NCI-H526 (cell line): ENCODE measurements at regions not wholly inside any gene's neighbourhood (a gene's known extent, or its start where the extent isn't known, plus 50 kb on each side); places are given as distances from the start of the nearest gene placed in this dataset.
A peak's percentile ranks its signal among the peaks of the same experiment; 100 is the strongest.

ENCODE experiments used
- DNase-seq, 2 experiments: peaks; one replicate each; lab custom pipeline; 2025; lab: John Stamatoyannopoulos, UW

- no peak for DNase-seq
Measured at GRCh38 chr5:124377386-124377785, 369.1 kb downstream of the ZNF608 start.

DNA sequence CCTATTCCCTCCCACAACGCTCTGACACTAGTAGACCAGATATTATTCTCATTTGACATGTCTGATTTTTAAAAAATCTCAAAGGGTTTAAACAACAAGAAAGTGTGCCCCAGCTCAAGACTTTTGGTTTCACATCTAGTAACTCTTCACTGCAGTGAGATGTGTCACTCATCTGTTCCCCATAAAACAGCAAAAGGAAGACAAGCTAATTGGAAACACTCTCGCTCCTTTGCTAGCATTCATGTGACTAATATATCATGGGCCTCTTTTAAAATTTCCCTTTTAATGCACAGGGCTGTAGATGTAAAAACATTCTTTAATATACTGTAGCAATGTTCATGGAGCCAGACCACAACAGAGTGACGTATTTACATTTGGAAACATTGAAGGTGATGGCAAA is 372.6 kb downstream of the ZNF608 start:
- no peak for DNase-seq

DNA sequence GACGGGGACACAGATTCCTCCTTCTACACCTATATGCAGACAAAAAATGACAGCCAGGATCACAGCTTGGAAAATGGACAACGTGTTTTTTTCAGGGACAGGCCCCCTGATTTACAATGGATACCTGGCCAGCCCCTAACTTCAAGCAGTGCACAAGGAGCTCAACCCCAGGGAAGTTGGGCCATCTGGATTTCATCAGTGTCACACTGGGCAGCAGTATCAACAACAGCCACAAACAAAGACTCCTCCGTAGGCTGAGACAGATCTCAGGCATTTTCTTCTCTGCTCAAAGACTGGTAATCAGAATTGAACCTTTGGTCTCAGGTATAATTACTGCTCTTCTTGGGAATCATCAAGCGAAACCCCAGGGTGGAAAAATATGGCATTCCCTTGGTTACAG is 374.0 kb downstream of the ZNF608 start:
- DNase-seq = no peak

DNA sequence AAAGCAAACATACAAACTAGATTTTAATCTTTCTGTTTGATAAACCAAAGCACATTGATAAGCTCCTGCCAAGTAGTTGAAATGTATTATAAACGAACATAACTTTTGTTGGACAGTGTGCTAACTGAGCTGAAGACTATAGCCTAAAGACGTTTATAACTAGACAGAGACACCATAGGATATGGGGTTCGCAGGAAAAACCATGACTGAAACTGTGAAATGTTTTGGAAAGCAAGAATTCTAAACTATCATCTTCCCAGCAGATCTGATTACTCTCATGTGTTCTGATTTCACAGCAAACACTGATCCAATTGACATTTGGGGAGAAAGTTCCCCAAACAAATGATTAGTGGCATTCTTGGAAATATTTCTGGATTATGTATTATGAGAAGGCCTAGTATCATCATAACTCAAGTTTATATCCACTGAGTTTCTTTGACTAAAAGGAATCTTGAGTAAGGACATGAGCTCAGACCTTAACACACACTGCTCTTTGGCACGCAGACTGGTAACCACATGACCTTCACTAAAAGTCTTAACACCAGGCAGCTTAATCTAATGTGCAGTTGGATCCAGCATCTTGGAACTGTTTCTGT is 375.2 kb downstream of the ZNF608 start:
- no peak for DNase-seq

- DNase-seq = no peak
Measured at GRCh38 chr5:124370601-124371000, 375.8 kb downstream of the ZNF608 start.

- peak in 1 of 2 experiments; percentile 36 for DNase-seq
Measured at GRCh38 chr5:124365361-124365801, 381.1 kb downstream of the ZNF608 start.

DNA sequence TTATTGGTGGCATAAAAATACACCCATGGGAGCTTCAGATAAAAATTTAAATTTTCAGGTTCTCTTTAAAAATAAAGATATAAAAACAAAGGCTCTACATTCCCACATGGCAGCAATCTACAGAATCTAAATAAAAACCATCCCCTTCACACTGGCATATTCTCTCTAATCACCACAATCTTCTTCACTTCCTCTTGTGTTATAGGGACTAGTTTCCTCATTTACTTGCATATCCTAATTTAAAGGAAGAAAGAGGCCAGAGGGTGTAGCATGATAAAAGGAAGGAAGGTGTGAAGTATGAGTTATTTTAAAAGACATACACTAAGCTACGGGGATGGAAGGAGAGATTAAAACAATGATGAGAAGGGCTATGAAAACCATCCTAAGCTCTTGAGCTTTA is 390.5 kb downstream of the ZNF608 start:
- DNase-seq = no peak

DNA sequence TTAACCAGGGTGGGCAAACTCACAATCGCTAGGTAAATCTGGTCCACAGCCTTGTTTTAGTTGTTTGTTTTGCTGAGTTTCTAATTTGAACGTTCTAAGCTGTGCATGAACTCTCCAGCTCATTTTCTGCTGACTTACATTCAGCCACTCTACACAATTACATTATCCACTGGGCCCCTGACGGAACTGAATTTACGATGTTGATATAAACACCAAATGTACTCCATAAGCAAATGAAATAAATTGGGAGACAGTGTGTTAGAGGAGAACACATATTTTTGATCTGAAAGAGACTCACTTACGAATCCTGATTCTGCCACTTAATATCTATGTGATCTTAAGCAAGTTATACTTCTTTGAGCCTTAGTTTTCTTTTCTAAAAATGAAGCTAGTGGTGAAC is 393.4 kb downstream of the ZNF608 start:
- DNase-seq = no peak

DNA sequence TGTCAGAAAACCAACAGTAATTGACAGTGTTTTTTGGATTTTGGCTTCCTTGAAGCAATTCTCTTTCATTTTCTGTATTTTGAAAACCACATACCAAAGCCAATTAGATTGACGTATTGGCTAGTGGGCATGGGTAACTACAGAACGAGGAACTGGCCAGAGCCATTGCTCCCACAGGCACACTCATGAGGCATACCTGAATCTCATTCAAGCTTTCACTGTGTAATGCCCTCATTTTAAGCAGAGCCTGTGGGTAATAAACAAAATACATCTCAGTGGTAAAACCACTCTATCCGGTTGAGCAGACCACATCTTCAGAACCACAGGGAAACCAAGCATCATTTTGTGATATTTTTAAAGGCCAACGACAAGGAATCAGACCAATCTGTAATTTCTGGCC is 394.1 kb downstream of the ZNF608 start:
- DNase-seq = no peak

DNA sequence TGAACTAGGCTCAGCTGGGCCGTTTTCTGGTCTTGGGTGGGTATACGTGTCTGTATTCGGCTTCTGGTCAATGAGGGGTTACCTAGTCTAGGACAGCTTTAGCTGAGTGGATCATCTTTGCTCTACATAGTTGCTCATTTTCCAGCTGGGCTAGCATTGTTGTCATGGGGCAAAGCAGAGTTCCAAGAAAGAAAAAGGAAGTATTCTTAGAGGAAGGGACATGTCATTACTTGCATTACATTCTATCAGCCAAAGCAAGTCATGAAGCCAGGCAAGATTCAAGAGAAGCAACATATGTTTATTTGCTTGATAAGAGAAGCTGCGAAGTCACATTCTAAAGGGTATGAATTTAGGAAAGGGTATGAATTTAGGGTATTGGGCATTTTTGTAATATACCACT is 396.5 kb downstream of the ZNF608 start:
- DNase-seq = no peak

DNA sequence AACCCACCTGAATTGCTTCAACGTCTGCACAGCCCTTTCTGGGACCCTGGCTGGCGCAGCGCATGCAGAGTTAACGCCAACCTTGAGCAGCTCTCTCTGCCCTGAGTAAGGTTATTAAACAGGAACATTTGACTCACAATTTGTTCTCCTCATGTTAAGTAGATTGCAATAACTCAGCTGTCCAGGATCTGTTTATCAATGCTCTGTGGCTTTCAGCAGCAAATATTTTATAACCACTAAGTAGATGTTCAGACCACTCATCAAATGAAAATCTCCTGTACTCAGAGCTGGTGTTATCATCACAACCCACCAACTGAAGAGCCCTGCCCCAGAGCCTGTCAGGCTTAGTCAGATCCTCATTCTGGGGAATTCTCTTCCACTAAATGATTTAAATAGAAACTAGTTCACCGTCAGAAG is 403.0 kb downstream of the ZNF608 start:
- no peak for DNase-seq

- DNase-seq = no peak
Measured at GRCh38 chr5:124342986-124343385, 403.5 kb downstream of the ZNF608 start.

GRCh38 chr5:124342584-124342983 is 403.9 kb downstream of the ZNF608 start:
- DNase-seq = no peak

DNA sequence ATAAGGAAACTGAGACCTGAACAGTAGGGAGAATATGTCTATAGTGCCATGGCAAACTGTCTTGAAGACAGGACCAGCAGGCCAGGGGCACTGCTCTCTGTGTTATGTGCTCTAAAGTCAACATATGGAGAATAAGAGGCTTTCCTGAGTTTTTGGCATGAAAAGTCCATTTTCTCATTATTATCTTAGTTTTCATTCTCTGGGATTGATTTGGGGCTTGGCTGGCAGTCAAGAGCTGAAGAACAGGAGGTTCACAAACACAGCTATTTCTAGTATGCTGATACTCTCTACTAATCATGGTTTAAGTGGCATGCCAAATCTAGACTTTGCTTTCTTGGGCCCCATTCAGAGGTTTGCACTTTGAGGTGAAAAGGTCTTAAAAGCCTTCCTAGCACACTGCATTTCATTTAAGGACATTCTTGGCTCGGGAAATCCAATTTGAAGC is 404.4 kb downstream of the ZNF608 start:
- DNase-seq = no peak

DNA sequence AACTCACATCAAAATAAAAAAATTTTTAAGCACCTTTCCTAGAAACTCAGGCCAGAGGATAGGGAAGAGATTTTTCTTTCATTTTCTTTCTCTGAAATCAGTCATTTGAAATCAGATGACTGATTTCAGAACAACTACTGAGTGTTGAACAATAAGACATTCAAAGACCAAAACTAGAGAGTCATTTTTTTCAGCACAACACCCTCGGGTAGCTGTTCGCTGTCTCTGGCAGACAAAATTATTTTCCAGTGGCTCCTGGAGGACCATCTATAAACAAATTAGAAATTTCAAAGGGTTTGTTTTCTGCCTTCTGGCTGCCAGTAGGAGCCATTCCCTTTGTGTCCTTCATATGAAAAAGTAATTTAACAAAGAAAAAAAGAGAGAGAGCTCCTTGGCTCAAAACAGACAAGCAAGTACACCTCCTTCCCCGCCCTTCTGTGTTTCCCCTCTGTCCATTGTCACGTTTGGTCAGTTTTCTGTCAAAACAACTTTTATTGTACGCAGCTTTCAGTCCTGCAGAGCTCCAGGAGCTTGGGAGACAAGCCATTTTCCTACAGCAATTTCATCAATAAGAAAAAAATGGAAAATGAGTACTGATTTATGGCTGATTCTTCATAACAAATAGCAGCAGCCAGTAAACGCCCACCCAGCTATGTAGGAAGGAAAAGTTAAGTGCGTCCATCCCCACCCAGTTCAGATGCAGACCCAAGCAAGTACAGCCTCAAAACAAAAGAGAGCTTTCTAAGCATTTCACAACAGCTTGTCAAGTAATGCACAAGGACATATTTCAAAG is 405.2 kb downstream of the ZNF608 start:
- no peak for DNase-seq

DNA sequence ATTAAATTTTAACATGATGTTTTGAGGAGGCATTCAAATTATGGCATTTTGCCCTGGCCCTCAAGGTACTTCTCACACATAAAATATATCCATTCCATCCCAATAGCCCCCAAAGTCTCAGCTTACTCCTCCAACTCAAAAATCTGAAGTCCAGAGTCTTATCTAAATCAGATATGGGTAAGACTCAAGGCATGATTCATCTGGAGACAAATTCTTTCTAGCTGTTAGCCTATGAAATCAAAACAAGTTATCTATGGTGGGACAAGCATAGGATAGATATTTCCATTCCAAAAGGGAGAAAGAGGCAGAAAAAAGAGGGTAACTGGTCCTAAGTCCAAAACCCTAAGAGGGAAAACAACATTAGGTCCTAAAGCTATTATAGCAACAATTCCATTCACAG is 408.4 kb downstream of the ZNF608 start:
- no peak for DNase-seq

DNA sequence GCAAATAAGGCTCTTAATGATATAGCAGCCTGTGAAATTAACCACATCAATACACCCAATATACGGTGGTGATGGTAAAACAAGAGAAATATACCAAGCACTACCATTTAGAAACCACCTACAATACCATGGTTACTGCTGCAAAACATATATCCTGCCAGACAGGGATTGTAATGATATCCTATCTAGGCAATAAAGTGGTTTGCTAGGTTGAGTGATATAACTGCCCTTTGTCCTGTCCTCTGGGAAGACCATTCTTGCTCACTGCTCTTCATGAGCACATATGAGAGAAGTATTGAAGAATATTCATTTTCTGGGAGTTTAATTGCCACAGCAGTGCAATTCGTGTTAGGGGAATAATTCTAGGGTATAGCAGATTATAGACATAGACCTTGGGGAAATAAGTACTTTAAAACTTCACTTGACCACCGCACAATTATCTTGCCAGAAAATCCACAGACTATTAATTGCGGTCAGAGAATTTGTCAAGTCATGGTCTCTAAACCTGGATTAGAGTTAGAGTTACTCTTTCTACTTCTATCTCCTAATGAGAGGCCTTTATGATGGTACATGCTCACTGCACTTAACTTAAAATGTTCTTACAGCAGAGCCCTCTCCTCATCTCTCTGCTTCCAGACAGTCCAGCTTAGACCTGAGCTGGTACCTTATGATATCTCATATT is 413.0 kb downstream of the ZNF608 start:
- no peak for DNase-seq

- no peak for DNase-seq
Measured at GRCh38 chr5:124332273-124332672, 414.2 kb downstream of the ZNF608 start.

GRCh38 chr5:124330595-124331220 is 415.7 kb downstream of the ZNF608 start:
- DNase-seq = no peak

- DNase-seq = no peak
Measured at GRCh38 chr5:124328201-124328600, 418.2 kb downstream of the ZNF608 start.

GRCh38 chr5:124318661-124319060 is 427.8 kb downstream of the ZNF608 start:
- no peak for DNase-seq

DNA sequence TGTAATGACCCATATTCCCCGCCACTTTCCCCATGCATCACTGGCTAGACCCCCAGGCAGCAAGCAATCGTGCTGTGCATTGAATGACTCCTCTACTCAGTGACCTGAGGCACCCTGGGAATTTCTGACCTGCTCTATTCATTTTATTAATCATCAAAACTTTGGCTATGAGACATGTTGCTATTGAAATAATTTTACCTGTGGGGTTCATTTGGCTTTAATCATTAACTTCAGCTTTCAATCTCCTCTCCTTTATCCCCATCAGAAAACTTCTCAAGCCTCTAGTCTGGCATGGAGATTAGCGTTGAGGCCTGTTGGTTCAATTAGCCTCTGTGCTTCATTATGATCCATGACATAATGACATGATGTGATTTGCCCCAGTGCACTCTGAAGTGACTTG is 429.0 kb downstream of the ZNF608 start:
- no peak for DNase-seq
